Astrocyte of the spinal cord (primary cell): ENCODE measurements at regions not wholly inside any gene's neighbourhood (a gene's known extent, or its start where the extent isn't known, plus 50 kb on each side); places are given as distances from the start of the nearest gene placed in this dataset.

ENCODE experiments used
- DNase-seq: peaks from one replicate; pipeline ENCODE4 v3.0.0; 2011; ENCODE audit warnings: low read depth, low spot score
- H3K4me3 ChIP-seq: 2 replicates; pipeline ENCODE4 v1.5.1; 2011; ENCODE audit warnings: low read depth, mild to moderate bottlenecking, low read length, moderate library complexity
- in situ Hi-C: cut with HindIII; loops from 2 replicates; pipeline ENCODE4 v1.10.0; 2017; ENCODE audit warnings: low sequenced_read_pairs
- TF ChIP-seq, protein P1 (sequence below): IDR thresholded peaks from 2 replicates; pipeline ENCODE4 v1.5.1; 2012; ENCODE audit warnings: low read depth, mild to moderate bottlenecking, low read length, inconsistent platforms

DNA sequence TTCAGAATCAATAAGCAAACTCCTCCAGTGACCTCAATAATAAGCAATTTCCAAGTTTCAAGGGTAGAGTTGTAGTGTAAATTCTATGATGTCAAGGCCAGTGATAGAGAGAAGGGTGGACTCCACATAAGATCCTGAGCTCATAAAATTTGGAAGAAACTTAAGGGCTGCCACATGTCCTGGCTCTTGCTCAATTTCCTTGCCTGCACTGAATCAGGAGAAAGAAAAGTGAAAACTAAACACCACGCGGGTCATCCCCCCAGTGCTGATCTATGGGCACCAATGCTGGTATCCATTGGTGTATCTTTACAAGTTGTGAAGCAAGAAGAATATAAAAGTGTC, 392.0 kb upstream of the INTU start:
- DNase-seq = no peak
- in situ Hi-C loops = no loop called here
- TF ChIP-seq, protein P1, sequence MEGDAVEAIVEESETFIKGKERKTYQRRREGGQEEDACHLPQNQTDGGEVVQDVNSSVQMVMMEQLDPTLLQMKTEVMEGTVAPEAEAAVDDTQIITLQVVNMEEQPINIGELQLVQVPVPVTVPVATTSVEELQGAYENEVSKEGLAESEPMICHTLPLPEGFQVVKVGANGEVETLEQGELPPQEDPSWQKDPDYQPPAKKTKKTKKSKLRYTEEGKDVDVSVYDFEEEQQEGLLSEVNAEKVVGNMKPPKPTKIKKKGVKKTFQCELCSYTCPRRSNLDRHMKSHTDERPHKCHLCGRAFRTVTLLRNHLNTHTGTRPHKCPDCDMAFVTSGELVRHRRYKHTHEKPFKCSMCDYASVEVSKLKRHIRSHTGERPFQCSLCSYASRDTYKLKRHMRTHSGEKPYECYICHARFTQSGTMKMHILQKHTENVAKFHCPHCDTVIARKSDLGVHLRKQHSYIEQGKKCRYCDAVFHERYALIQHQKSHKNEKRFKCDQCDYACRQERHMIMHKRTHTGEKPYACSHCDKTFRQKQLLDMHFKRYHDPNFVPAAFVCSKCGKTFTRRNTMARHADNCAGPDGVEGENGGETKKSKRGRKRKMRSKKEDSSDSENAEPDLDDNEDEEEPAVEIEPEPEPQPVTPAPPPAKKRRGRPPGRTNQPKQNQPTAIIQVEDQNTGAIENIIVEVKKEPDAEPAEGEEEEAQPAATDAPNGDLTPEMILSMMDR = no peak
- no peak overlapping the region for H3K4me3 ChIP-seq

DNA sequence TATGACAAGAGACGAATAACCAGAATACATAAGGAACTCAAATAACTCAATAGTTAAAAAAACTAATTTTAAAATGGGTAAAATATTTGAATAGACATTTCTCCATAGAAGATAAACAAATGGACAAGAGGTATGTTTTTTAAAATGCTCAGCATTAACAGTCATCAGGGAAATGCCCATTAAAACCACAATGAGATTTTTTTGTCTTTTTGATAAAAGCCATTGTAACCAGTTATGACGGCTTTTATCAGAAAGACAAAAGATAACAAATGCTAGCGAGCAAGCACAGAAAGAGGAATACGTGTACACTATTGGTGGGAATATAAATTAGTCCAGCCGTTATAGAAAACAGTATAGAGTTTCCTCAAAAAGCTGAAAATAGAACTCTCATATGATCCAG, 388.2 kb upstream of the INTU start:
- H3K4me3 ChIP-seq = no peak overlapping the region
- TF ChIP-seq, protein P1 = no peak
- in situ Hi-C loops = no loop called here
- DNase-seq = no peak

DNA sequence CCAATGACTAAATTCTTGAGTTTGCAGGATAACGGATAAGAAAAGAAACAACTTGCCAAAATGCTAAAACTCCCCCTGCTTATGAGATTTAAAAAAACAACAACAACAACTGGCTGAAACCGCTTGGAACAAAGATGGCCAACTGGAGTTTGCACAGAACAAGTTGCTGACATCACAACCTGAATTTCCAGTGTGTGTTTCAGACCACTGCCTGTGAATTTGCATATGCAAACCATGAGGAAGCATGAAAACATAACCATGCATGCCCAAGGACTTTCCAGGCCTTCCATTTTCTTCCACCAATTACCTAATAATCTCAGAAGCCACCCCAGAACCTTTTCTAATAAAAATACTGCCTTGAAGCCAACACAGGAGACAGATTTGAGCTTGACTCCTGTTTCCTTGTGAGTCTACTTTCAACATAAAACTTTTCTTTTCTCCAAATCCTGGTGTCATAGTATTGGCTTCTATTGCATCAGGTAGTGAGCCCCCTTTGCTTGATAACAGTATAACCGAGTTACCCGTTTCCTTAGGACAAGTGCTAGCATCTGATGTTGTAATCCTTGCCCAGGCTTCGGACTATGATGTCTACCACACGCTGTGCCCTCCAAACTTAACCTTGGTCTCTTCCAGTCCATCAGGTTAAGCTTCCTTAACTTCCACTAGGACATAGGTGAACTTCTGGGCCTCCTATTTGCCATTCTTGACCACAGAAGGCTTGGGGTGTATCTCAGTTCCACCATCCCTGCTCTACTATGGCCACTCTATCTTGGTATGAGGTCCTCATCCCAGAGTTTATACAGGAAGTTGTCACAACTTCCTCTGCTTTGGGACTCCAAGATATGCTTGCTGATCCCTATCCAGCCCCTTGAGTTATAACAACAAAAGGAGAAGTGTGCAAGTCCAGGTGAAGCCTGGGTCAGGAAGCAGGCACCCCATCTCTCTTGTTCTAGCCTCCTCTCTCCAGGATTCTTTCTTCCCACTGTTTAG, 385.5 kb upstream of the INTU start:
- in situ Hi-C loops = no loop called here
- TF ChIP-seq, protein P1 = no peak
- no peak overlapping the region for H3K4me3 ChIP-seq
- DNase-seq = no peak

DNA sequence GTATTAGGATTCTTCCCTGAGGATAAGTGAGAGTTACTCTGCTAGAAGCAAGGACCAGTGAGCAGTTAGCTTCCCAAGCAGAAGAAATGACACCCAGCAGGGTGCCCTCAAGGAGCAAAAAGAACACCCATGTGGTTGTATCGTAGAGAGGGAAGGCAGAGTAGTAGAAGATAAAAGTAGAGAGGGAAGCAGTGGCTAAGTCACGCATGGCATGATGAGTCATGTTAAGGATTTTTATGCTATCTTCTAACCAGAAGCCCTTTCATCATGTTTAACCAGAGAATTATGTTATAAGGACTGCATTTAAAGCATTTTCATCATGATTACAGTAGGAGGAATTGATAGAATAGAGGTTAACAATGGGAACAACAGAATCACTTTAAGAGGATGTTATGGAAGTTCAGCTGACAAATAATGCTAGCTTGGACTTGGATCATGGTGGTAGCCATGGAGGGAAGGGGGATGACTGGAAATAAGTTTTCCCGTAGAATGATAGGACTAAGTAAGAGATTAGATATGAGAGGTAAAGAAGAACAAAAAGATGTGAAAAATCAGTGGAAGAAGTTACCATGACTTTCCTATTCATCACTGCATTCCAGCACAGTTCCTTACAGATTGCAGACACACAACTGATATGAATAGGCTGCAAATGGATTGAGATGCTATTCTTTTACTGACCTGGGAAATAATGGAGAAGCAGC, 383.5 kb upstream of the INTU start:
- in situ Hi-C loops = no loop called here
- peak; percentile 41 for DNase-seq

DNA sequence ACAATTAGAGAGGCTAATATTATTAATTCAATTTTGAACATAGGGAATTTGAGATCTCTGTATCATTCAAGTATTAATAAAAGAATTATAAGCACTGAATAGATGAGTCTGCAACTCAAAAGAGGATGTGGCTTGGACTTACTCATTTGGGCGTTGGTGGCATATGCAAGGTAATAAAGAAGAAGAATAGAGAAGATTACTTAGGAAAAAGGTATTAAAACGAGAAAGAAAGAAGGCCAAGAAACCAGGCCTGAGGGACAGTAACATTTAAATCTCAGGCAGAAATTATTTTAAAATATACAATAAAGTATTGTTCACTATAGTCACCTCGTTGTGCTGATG, 383.0 kb upstream of the INTU start:
- DNase-seq = no peak
- in situ Hi-C loops = no loop called here
- TF ChIP-seq, protein P1 = no peak
- no peak overlapping the region for H3K4me3 ChIP-seq

More for the DNA sequence above, 383.5 kb upstream of the INTU start:
- no peak overlapping the region for H3K4me3 ChIP-seq
- TF ChIP-seq, protein P1 = no peak

DNA sequence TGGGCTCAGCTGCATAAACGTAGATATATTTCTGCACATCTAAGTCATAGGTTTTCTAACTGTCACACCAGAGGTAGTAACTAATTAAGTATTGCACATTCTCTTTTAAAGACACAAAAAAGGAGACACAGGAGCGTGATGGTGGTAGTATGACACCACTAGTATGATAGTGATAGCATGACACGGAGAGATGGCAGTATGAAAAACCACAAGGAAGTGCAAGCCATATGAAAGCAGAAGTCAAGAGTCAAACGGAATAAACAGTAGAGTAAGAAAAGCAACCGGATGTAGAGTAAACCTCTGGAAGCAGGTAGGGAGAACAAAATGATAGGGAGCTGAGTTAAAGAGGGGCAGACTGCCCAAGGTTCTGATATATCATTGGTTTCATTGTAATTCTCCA, 382.2 kb upstream of the INTU start:
- H3K4me3 ChIP-seq = no peak overlapping the region
- no peak for DNase-seq
- in situ Hi-C loops = no loop called here
- TF ChIP-seq, protein P1 = no peak
